HTR-8/SVneo (cell line): ENCODE measurements at regions not wholly inside any gene's neighbourhood (a gene's known extent, or its start where the extent isn't known, plus 50 kb on each side); places are given as distances from the start of the nearest gene placed in this dataset.

ENCODE experiments used
- DNase-seq: peaks from one replicate; pipeline ENCODE4 v3.0.0; 2011; ENCODE audit warnings: low spot score, mixed read lengths; ENCODE audit not compliant: insufficient read length
- FAIRE-seq: peaks from 2 replicates; lab custom pipeline; 2011; peaks lifted over from hg19 to GRCh38; lab: Jason Lieb, UNC

GRCh38 chr12:65748332-65748731 lies 76.0 kb upstream of the HMGA2 start:
- FAIRE-seq = no peak

GRCh38 chr12:65754290-65754689 lies 70.0 kb upstream of the HMGA2 start:
- FAIRE-seq = no peak
- DNase-seq = no peak

More at GRCh38 chr12:65748332-65748731, 76.0 kb upstream of the HMGA2 start:
- DNase-seq = no peak

- FAIRE-seq (no peak), DNase-seq (no peak)
Observed at GRCh38 chr12:65754744-65755595, 69.3 kb upstream of the HMGA2 start.

GRCh38 chr12:65755596-65755978 lies 68.7 kb upstream of the HMGA2 start:
- no peak for DNase-seq
- FAIRE-seq = no peak

- DNase-seq (no peak), FAIRE-seq (no peak)
Observed at GRCh38 chr12:65756267-65756666, 68.0 kb upstream of the HMGA2 start.

GRCh38 chr12:65756956-65757511 lies 67.2 kb upstream of the HMGA2 start:
- DNase-seq (no peak), FAIRE-seq (no peak)

GRCh38 chr12:65758401-65758800 lies 65.9 kb upstream of the HMGA2 start:
- no peak for FAIRE-seq
- no peak for DNase-seq

GRCh38 chr12:65759735-65760134 lies 64.5 kb upstream of the HMGA2 start:
- FAIRE-seq (no peak), DNase-seq (no peak)

- FAIRE-seq (no peak), DNase-seq (no peak)
Observed at GRCh38 chr12:65761301-65761700, 63.0 kb upstream of the HMGA2 start.

GRCh38 chr12:65764325-65764724 lies 60.0 kb upstream of the HMGA2 start:
- FAIRE-seq = no peak
- DNase-seq = no peak

- FAIRE-seq (no peak), DNase-seq (no peak)
Observed at GRCh38 chr12:65765436-65765813, 58.9 kb upstream of the HMGA2 start.

- DNase-seq (no peak), FAIRE-seq (no peak)
Observed at GRCh38 chr12:65769880-65770279, 54.4 kb upstream of the HMGA2 start.
